GM12878 (cell line): ENCODE measurements at regions not wholly inside any gene's neighbourhood (a gene's known extent, or its start where the extent isn't known, plus 50 kb on each side); places are given as distances from the start of the nearest gene placed in this dataset.
"Not testable (repeated sequence)": the region's sequence is repeated elsewhere in the genome, so short reads cannot be mapped to it uniquely, and the experiment has no call there.

Experiments used
- ATAC-seq: fragments of 200-7000 bp; cut with Tn5 transposase; 3 replicates; pipeline ENCODE4 v1.9.1; 2020; ENCODE audit warnings: mild to moderate bottlenecking, moderate library complexity
- BruUV-seq: library from RNA; stranded (reverse); fragments of 400-500 nt; replicated peaks from 2 replicates; lab custom pipeline; 2021; lab: Mats Ljungman, UMichigan
- CTCF ChIA-PET: fragments of 300-600 bp; sonication (Branson Sonifier 250); formaldehyde crosslinking; extraction: SDS; loops from one replicate; lab custom pipeline; 2021; ENCODE audit warnings: inconsistent platforms; lab: Yijun Ruan, JAX
- POLR2A ChIA-PET: fragments of 350-600 bp; formaldehyde crosslinking; extraction: SDS; loops from one replicate; lab custom pipeline; 2021; ENCODE audit warnings: inconsistent platforms; lab: Charles Lee
- RAD21 ChIA-PET: fragments of 300-600 bp; sonication (Branson Sonifier 250); formaldehyde crosslinking; loops from one replicate; lab custom pipeline; 2023; ENCODE audit warnings: antibody characterized with exemption; ENCODE audit not compliant: unreplicated experiment; lab: Charles Lee
- SMC1A ChIA-PET: fragments of 300-600 bp; sonication (Branson Sonifier 250); formaldehyde crosslinking; loops from one replicate; lab custom pipeline; 2023; ENCODE audit not compliant: unreplicated experiment, uncharacterized antibody; lab: Charles Lee
- DNase-seq: peaks from one replicate; pipeline ENCODE4 v3.0.0-alpha.2; 2011; ENCODE audit warnings: low read depth, low spot score
- FAIRE-seq: peaks from 3 replicates; lab custom pipeline; 2011; peaks lifted over from hg19 to GRCh38; lab: Jason Lieb, UNC
- H2AFZ ChIP-seq: 2 replicates; pipeline ENCODE4 v1.6.0; 2011; ENCODE audit warnings: low read depth, low read length, control low read depth; ENCODE audit not compliant: control insufficient read depth
- H3K27ac ChIP-seq: 2 replicates; pipeline ENCODE4 v1.5.1; 2011; ENCODE audit warnings: control low read depth; ENCODE audit not compliant: control insufficient read depth, insufficient read depth
- H3K27me3 ChIP-seq, 2 experiments: replicated peaks in 1 of 2; 2 replicates each; pipeline versions ENCODE4 v1.6.0 to v1.6.1; 2011; ENCODE audit warnings: low read length in 1 of 2; ENCODE audit not compliant: control insufficient read depth in 2 of 2, insufficient read depth in 2 of 2
- H3K36me3 ChIP-seq, 2 experiments: 2 replicates each; pipeline ENCODE4 v1.5.1; 2011; ENCODE audit warnings: low read length in 1 of 2; ENCODE audit not compliant: control insufficient read depth in 2 of 2, insufficient read depth in 2 of 2
- H3K4me1 ChIP-seq: 2 replicates; pipeline ENCODE4 v1.6.1; 2011; ENCODE audit warnings: mild to moderate bottlenecking, low read length, moderate library complexity, mixed read lengths; ENCODE audit not compliant: control insufficient read depth, insufficient read depth
- H3K4me2 ChIP-seq: 2 replicates; pipeline ENCODE4 v1.6.0; 2011; ENCODE audit warnings: control low read depth; ENCODE audit not compliant: control insufficient read depth, insufficient read depth
- H3K4me3 ChIP-seq: fragments of 200-600 bp; sonication (generic); 2 replicates; pipeline ENCODE4 v1.5.1; 2016
- H3K79me2 ChIP-seq: 2 replicates; pipeline ENCODE4 v1.6.0; 2011; ENCODE audit warnings: low read length; ENCODE audit not compliant: control insufficient read depth, insufficient read depth
- H3K9ac ChIP-seq: 2 replicates; pipeline ENCODE4 v1.8.0; 2011; ENCODE audit warnings: low read length, control low read depth, mixed read lengths; ENCODE audit not compliant: control insufficient read depth, insufficient read depth
- H3K9me3 ChIP-seq: replicated peaks from 3 replicates; pipeline ENCODE4 v1.5.1; 2011; ENCODE audit warnings: mild to moderate bottlenecking, low read length; ENCODE audit not compliant: control insufficient read depth, insufficient read depth
- H4K20me1 ChIP-seq: 2 replicates; pipeline ENCODE4 v1.6.0; 2011; ENCODE audit not compliant: control insufficient read depth, insufficient read depth
- IRF4 ChIP-seq: IDR thresholded peaks from 2 replicates; pipeline ENCODE4 v1.6.1; 2011; ENCODE audit warnings: low read depth, low read length
- NFYA ChIP-seq: IDR thresholded peaks from 2 replicates; pipeline ENCODE4 v1.6.1; 2011; ENCODE audit warnings: low read depth, mild to moderate bottlenecking, low read length, improper control_type of control experiment, borderline replicate concordance
- SPI1 ChIP-seq: IDR thresholded peaks from 2 replicates; pipeline ENCODE4 v1.6.1; 2011; ENCODE audit warnings: low read depth, mild to moderate bottlenecking, low read length, moderate library complexity, borderline replicate concordance; ENCODE audit not compliant: insufficient read depth
- WGBS: methylation state at CpG from one replicate; pipeline ENCODE4 v1.1.6; 2016; ENCODE audit warnings: low lambda C conversion rate; ENCODE audit not compliant: insufficient replicate concordance, insufficient coverage; ENCODE audit errors: missing lambda C conversion rate; 5-methylcytosine and 5-hydroxymethylcytosine counted together
- in situ Hi-C: fragments of 300-500 bp; cut with MboI; formaldehyde crosslinking; loops from 9 replicates; pipeline ENCODE4 v1.14.3; 2018; ENCODE audit warnings: mixed read lengths
- intact Hi-C: fragments of 100-400 bp; cut with micrococcal nuclease; formaldehyde crosslinking; loops from one replicate; pipeline ENCODE4 v1.14.2; 2022; ENCODE audit not compliant: unreplicated experiment

- Histone ChIP-seq H3K4me1 (no peaks in the 10 kb centered on the region), H3K9me3 (no peaks in the 10 kb centered on the region), H3K27ac (no peak overlapping the region), H3K4me2 (no peak overlapping the region), H3K27me3 (peaks cover 0 to 3% of the 10 kb centered on the region in 2 experiments; a peak in 1 of 4 replicates), H4K20me1 (no peaks in the 10 kb centered on the region), H3K9ac (no peak overlapping the region), H2AFZ (no peak overlapping the region), H3K4me3 (no peak overlapping the region), H3K79me2 (no peaks in the 10 kb centered on the region), H3K36me3 (no peaks in the 10 kb centered on the region)
- SMC1A ChIA-PET: interaction anchor here (1.4 kb wide), 1 partner anchor 453 kb away, joined by 4 read pairs; no protein-coding TSS in a partner anchor
- ATAC-seq (no peak), DNase-seq (no peak), FAIRE-seq (no peak)
- 48% methylated on average over 5 of the region's 5 CpGs for WGBS
- intact Hi-C loops (no loop called here), in situ Hi-C loops (no loop called here)
- CTCF ChIA-PET: interaction anchor here (0.6 kb wide), 1 partner anchor 239 kb away, joined by 3 read pairs; no protein-coding TSS in a partner anchor
- POLR2A ChIA-PET: no interaction called here
- no TSS peak for BruUV-seq
- RAD21 ChIA-PET: no interaction called here
- TF ChIP-seq SPI1: peak; percentile 69; the same call in 1 of the 2 replicates
- TF ChIP-seq IRF4: 0 out of 2 replicates have a peak, but pooled peaks have one; percentile 26
- no peak for TF ChIP-seq NFYA
- TF ChIP-seq, all 136 proteins: peak for 2
Measured at GRCh38 chr3:177498037-177498857, 301.0 kb upstream of the TBL1XR1 start.

GRCh38 chr3:177499039-177499438 is 301.8 kb upstream of the TBL1XR1 start:
- H3K36me3 ChIP-seq, H2AFZ ChIP-seq, H3K9ac ChIP-seq, H4K20me1 ChIP-seq, POLR2A ChIA-PET, H3K4me3 ChIP-seq, FAIRE-seq, H3K27ac ChIP-seq, H3K9me3 ChIP-seq, DNase-seq, intact Hi-C loops, in situ Hi-C loops, CTCF ChIA-PET, H3K4me2 ChIP-seq, H3K79me2 ChIP-seq, RAD21 ChIA-PET, H3K4me1 ChIP-seq, ATAC-seq, BruUV-seq, H3K27me3 ChIP-seq: not testable (repeated sequence)
- SMC1A ChIA-PET: interaction anchor here (1.4 kb wide), 1 partner anchor 22 kb away, joined by 3 read pairs; no protein-coding TSS in a partner anchor
- 75% methylated on average over 2 of the region's 2 CpGs for WGBS
